Renal cortex interstitium (tissue), 11 donors: ENCODE measurements at regions not wholly inside any gene's neighbourhood (a gene's known extent, or its start where the extent isn't known, plus 50 kb on each side); places are given as distances from the start of the nearest gene placed in this dataset.
"Not testable (repeated sequence)": the region's sequence is repeated elsewhere in the genome, so short reads cannot be mapped to it uniquely, and the experiment has no call there.

Experiments used
- DNase-seq, 11 donors: peaks; one replicate each; pipeline ENCODE4 v3.0.0-alpha.2; 2013; ENCODE audit warnings: low read depth in 9 of 11, low spot score in 4 of 11; ENCODE audit errors: extremely low read depth in 1 of 11

GRCh38 chr16:75780669-75781068, 54.4 kb upstream of the CPHXL start:
- no peak for DNase-seq

- no peak for DNase-seq
Measured at GRCh38 chr16:75781683-75782343, 55.5 kb upstream of the CPHXL start.

- DNase-seq = no peak
Measured at GRCh38 chr16:75787440-75787839, 61.1 kb upstream of the CPHXL start.

GRCh38 chr16:75789237-75789636, 62.9 kb upstream of the CPHXL start:
- peak; percentile 19 to 43 (median 33) for DNase-seq

- DNase-seq = no peak
Measured at GRCh38 chr16:75792771-75793492, 66.6 kb upstream of the CPHXL start.

GRCh38 chr16:75793641-75794040, 67.4 kb upstream of the CPHXL start:
- DNase-seq = no peak

GRCh38 chr16:75794426-75794825, 68.1 kb upstream of the CPHXL start:
- DNase-seq = no peak

- DNase-seq = no peak
Measured at GRCh38 chr16:75798714-75799113, 72.4 kb upstream of the CPHXL start.

- DNase-seq = peak in 2 of 11 donors; percentile 0 to 5
Measured at GRCh38 chr16:75801307-75801706, 75.0 kb upstream of the CPHXL start.

GRCh38 chr16:75803753-75804152, 77.5 kb upstream of the CPHXL start:
- DNase-seq = no peak

- no peak for DNase-seq
Measured at GRCh38 chr16:75804368-75804767, 78.1 kb upstream of the CPHXL start.

GRCh38 chr16:75805946-75806345, 79.7 kb upstream of the CPHXL start:
- no peak for DNase-seq

GRCh38 chr16:75806487-75806886, 80.2 kb upstream of the CPHXL start:
- no peak for DNase-seq

- no peak for DNase-seq
Measured at GRCh38 chr16:75810342-75810741, 84.1 kb upstream of the CPHXL start.

GRCh38 chr16:75811020-75811634, 84.8 kb upstream of the CPHXL start:
- DNase-seq = no peak

GRCh38 chr16:75818491-75818890, 92.2 kb upstream of the CPHXL start:
- DNase-seq = no peak

- DNase-seq = no peak
Measured at GRCh38 chr16:75820672-75821071, 94.4 kb upstream of the CPHXL start.

GRCh38 chr16:75821117-75821516, 94.8 kb upstream of the CPHXL start:
- DNase-seq = no peak

- DNase-seq = not testable (repeated sequence)
Measured at GRCh38 chr16:75825750-75826149, 99.5 kb upstream of the CPHXL start.

- not testable (repeated sequence) for DNase-seq
Measured at GRCh38 chr16:75827372-75828038, 101.2 kb upstream of the CPHXL start.
